GM12874 (cell line): ENCODE measurements at regions not wholly inside any gene's neighbourhood (a gene's known extent, or its start where the extent isn't known, plus 50 kb on each side); places are given as distances from the start of the nearest gene placed in this dataset.

Experiments
- TF ChIP-seq, protein P1 (sequence below): IDR thresholded peaks from 2 replicates; pipeline ENCODE4 v1.5.1; 2011; ENCODE audit warnings: low read depth, mild to moderate bottlenecking, control low read depth, low read length, moderate library complexity; ENCODE audit not compliant: insufficient read depth

DNA sequence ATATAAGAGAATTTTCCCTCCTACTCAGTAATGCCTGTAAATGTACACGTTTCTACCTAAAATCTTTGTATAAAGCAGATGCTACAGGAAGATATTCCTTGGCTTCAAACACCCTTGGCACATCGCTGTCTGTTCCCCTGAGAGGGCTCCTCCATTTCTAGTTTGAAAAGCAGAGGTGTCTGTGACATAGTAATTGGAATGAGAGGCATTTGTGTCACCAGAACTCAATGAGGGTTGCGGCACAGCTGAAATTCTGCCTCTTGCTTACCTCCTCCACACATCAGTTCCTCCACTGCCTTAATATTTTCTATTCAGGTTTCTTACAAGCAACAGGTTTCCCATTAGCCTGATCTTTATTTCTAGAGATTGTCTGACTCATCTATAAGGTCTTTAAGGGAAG, 359.9 kb upstream of the DCC start:
- TF ChIP-seq, protein P1, sequence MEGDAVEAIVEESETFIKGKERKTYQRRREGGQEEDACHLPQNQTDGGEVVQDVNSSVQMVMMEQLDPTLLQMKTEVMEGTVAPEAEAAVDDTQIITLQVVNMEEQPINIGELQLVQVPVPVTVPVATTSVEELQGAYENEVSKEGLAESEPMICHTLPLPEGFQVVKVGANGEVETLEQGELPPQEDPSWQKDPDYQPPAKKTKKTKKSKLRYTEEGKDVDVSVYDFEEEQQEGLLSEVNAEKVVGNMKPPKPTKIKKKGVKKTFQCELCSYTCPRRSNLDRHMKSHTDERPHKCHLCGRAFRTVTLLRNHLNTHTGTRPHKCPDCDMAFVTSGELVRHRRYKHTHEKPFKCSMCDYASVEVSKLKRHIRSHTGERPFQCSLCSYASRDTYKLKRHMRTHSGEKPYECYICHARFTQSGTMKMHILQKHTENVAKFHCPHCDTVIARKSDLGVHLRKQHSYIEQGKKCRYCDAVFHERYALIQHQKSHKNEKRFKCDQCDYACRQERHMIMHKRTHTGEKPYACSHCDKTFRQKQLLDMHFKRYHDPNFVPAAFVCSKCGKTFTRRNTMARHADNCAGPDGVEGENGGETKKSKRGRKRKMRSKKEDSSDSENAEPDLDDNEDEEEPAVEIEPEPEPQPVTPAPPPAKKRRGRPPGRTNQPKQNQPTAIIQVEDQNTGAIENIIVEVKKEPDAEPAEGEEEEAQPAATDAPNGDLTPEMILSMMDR = no peak

DNA sequence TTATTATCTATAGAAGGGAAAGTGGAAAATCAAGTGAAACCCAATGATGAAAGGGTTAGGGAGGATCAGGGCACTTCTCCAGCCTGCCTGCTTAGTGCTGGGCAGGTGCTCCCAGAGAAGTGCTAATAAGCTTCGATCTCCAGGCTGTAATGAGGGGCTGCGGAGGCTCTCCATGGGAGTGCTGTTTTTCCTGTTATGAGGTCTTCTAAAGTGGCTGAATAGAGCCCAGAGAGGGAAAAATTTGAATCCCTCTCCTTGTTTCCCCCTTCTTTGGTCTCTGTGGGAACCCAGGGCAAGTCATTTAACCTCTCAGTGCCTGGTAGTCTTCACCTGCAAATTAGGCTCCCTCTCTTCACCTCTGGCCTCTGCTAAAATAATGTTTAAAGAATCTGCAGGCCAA, 351.7 kb upstream of the DCC start:
- TF ChIP-seq, protein P1 = no peak

DNA sequence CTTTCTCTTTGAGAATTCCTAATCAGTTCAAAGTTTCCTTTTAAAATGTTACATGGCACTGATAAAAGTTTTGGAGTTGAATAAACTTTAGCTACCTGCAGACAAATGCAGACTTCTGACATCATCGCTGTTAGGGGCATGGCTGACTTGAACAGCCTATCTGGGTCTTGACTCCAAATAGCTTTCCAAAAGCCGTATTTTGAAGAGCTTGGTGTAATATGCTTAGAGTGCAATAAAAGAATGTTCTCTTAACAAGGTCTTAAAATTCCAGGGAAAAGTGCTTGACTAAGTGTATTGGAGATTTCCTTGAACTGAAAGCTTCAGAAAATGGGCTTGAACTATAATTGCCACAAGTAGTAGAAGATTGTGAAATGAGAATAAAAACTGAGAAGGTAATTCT, 342.9 kb upstream of the DCC start:
- TF ChIP-seq, protein P1 = no peak

DNA sequence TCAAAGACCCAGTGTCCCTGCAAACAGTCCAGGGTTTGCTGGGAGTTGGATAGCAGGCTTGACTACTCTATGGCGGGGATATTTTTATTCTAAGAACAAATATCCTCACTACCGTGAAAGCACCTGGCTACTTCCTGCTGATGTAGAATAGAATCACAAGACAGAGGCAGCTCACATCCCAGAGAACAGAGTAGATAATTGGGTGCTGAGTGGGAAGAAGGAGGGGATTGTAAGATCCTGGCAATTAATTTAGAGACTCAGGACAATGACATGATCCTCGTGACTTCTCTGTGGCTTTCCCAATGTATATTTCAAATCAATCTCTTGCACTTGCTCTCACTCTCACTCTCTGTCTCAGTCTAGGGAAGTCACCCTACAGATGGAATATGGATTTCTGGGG, 341.9 kb upstream of the DCC start:
- TF ChIP-seq, protein P1 = no peak

DNA sequence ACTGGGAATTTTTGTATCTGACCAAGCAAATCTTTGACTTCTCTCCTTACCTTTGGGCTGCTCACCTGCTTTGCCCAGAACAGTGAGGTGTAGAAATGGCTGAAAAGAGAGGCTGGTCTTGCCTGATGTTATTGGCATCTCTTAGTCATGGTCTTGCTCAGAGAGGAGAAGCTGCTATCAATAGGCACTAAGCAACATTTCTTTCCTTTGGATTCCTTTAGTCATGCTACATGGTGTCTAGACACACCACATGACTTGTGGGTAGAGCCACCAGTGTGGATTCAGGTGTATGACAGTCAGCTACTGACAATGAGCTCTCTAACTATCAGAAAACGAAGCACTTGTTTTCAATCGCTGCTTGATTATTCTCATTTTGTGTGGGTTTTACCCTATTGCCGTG, 341.3 kb upstream of the DCC start:
- TF ChIP-seq, protein P1 = no peak

DNA sequence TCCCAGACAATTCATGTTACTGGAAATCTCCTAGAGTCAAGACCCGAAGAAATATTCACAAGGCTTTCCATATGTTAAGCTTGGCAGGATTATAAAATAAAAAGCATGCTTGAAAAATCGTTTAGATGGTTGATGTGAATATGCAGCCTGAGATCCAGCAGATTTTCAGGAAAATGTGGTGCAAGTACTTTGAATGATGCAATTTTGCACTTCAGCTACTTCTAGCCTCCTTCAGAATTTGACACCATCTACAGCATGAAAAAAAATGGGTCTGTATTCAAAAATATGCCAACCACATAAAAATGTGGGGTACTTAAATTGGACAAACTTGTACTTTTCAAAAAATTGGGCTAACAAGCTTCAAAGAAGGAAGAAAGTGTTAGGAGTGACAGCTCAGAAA, 340.6 kb upstream of the DCC start:
- TF ChIP-seq, protein P1 = no peak

DNA sequence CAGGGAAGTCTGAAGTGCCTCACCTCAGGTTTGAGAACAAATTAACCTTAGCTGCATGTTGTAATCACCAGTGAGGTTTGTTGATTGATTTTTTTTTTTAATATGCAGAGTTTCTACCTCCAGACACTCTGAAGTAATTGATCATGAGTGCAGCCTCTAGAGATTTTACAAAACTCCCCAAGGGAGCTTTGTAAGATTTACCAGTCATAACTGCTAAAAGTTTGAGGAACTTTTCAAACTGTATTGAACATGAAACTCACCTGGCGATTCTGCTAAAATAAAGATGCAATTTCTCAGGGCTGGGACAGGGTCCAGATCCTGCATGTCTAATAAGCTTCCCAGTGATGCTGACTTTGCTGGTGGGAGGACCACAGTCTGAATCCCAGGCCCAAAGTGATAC, 339.6 kb upstream of the DCC start:
- TF ChIP-seq, protein P1 = no peak

DNA sequence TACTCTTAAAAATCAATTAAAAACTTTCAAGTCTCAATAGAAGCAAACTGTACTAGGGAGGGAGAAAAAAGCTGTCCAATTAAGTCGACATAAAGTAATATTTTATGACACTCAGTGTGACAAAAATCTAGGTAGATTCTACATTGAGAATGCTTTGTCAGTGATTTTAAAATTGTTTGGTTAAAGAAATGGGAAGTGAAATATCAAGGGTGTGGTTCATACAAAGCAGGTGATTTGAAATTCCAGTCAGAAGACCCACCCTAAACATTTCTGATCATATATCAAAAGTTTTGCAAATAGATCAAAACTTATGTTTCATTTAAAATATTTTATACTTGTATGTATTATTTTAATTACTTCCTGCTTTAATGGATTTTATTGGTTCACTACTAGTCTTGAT, 338.9 kb upstream of the DCC start:
- TF ChIP-seq, protein P1 = no peak
